GM12865 (cell line): ENCODE measurements at regions not wholly inside any gene's neighbourhood (a gene's known extent, or its start where the extent isn't known, plus 50 kb on each side); places are given as distances from the start of the nearest gene placed in this dataset.

Experiments used
- DNase-seq: peaks from one replicate; pipeline ENCODE4 v3.0.0; 2010; ENCODE audit warnings: low read depth
- H3K4me3 ChIP-seq: 2 replicates; pipeline ENCODE4 v1.5.1; 2011; ENCODE audit warnings: mild to moderate bottlenecking, low read depth, low read length, control low read depth
- CTCF ChIP-seq: IDR thresholded peaks from 2 replicates; pipeline ENCODE4 v1.5.1; 2011; ENCODE audit warnings: low read length, control low read depth, low read depth, inconsistent platforms; ENCODE audit not compliant: insufficient read depth; ENCODE audit errors: missing control alignments

GRCh38 chr5:17147170-17147569 is 70.3 kb upstream of the BASP1 start:
- no peak for DNase-seq
- no peak for TF ChIP-seq CTCF
- H3K4me3 ChIP-seq: no peak overlapping the region

- TF ChIP-seq CTCF: no peak
- DNase-seq: no peak
- H3K4me3 ChIP-seq: no peak overlapping the region
These were observed 69.8 kb upstream of the BASP1 start for GRCh38 chr5:17147617-17148016.

- no peak for DNase-seq
- no peak for TF ChIP-seq CTCF
- no peak overlapping the region for H3K4me3 ChIP-seq
These were observed 69.0 kb upstream of the BASP1 start for GRCh38 chr5:17148481-17148880.

- no peak overlapping the region for H3K4me3 ChIP-seq
- TF ChIP-seq CTCF: no peak
- DNase-seq: no peak
These were observed 67.6 kb upstream of the BASP1 start for GRCh38 chr5:17149786-17150185.

- no peak for DNase-seq
- H3K4me3 ChIP-seq: no peak overlapping the region
- no peak for TF ChIP-seq CTCF
These were observed 66.9 kb upstream of the BASP1 start for GRCh38 chr5:17150531-17150930.

- no peak for TF ChIP-seq CTCF
- H3K4me3 ChIP-seq: no peak overlapping the region
- DNase-seq: no peak
These were observed 65.7 kb upstream of the BASP1 start for GRCh38 chr5:17151686-17152085.

GRCh38 chr5:17154211-17154996 is 63.0 kb upstream of the BASP1 start:
- no peak for TF ChIP-seq CTCF
- no peak for DNase-seq
- H3K4me3 ChIP-seq: no peak overlapping the region
